ENCODE measurements at regions not wholly inside any gene's neighbourhood (a gene's known extent, or its start where the extent isn't known, plus 50 kb on each side); places are given as distances from the start of the nearest gene placed in this dataset.

DNA sequence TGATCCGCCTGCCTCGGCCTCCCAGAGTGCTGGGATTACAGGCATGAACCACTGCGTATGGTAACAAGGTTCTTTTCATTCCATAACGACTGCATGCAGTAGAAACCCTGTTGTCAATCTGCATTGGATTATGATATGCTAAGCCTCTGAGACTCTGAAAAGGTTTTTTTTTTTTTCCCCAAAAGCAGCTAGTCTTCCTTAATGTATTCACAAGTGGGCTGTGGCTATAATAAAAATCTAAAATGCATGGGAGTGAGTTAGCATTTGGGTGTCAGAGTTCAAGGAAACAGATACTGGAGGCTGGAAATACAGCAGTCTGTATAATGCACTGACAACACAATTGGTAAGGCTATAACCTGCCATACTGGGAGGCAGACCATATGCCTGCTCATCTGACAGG lies 218.1 kb downstream of the NSUN3 start:
- TF ChIP-seq, protein P1, sequence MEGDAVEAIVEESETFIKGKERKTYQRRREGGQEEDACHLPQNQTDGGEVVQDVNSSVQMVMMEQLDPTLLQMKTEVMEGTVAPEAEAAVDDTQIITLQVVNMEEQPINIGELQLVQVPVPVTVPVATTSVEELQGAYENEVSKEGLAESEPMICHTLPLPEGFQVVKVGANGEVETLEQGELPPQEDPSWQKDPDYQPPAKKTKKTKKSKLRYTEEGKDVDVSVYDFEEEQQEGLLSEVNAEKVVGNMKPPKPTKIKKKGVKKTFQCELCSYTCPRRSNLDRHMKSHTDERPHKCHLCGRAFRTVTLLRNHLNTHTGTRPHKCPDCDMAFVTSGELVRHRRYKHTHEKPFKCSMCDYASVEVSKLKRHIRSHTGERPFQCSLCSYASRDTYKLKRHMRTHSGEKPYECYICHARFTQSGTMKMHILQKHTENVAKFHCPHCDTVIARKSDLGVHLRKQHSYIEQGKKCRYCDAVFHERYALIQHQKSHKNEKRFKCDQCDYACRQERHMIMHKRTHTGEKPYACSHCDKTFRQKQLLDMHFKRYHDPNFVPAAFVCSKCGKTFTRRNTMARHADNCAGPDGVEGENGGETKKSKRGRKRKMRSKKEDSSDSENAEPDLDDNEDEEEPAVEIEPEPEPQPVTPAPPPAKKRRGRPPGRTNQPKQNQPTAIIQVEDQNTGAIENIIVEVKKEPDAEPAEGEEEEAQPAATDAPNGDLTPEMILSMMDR (IDR thresholded peaks at IDR 0.05), result no peak
- TF ChIP-seq POLR2A (IDR thresholded peaks at IDR 0.05) (no peak), POLR2AphosphoS5 (IDR thresholded peaks at IDR 0.05) (no peak)

All from transverse colon (tissue), 4 donors.